Posterior vena cava (tissue), 2 donors: ENCODE measurements at regions not wholly inside any gene's neighbourhood (a gene's known extent, or its start where the extent isn't known, plus 50 kb on each side); places are given as distances from the start of the nearest gene placed in this dataset.

ENCODE experiments used
- DNase-seq: peaks from one replicate; pipeline ENCODE4 v3.0.0-alpha.2; 2020; ENCODE audit warnings: low spot score
- intact Hi-C, 2 donors: fragments of 100-400 bp; cut with DNase I; formaldehyde crosslinking; loops; one replicate each; pipeline versions ENCODE4 v1.14.1 to v1.14.2; 2022 to 2023
- donor health status: DM: yes; HTN: yes; CAD: no.
- donor health status: DM: yes; HTN: yes; CAD: no.

GRCh38 chr10:78481842-78482241 lies 448.2 kb downstream of the RPS24 start:
- intact Hi-C loops = no loop called here
- no peak for DNase-seq

GRCh38 chr10:78483641-78484040 lies 450.0 kb downstream of the RPS24 start:
- intact Hi-C loops = no loop called here
- no peak for DNase-seq

GRCh38 chr10:78489034-78489433 lies 455.4 kb downstream of the RPS24 start:
- DNase-seq = no peak
- intact Hi-C loops = no loop called here

- no peak for DNase-seq
- intact Hi-C loops = no loop called here
Observed at GRCh38 chr10:78491812-78492211, 458.1 kb downstream of the RPS24 start.

- intact Hi-C loops = no loop called here
- no peak for DNase-seq
Observed at GRCh38 chr10:78492424-78492823, 458.8 kb downstream of the RPS24 start.

- intact Hi-C loops = no loop called here
- no peak for DNase-seq
Observed at GRCh38 chr10:78494179-78494578, 460.5 kb downstream of the RPS24 start.

- no peak for DNase-seq
- intact Hi-C loops = no loop called here
Observed at GRCh38 chr10:78502210-78502936, 468.7 kb downstream of the RPS24 start.

- intact Hi-C loops = no loop called here
- DNase-seq = no peak
Observed at GRCh38 chr10:78504181-78504580, 470.5 kb downstream of the RPS24 start.

GRCh38 chr10:78505657-78506056 lies 472.0 kb downstream of the RPS24 start:
- no peak for DNase-seq
- intact Hi-C loops = no loop called here

- intact Hi-C loops = no loop called here
- DNase-seq = no peak
Observed at GRCh38 chr10:78506614-78507013, 473.0 kb downstream of the RPS24 start.

- DNase-seq = no peak
- intact Hi-C loops = no loop called here
Observed at GRCh38 chr10:78507510-78508160, 474.0 kb downstream of the RPS24 start.

- intact Hi-C loops = no loop called here
- no peak for DNase-seq
Observed at GRCh38 chr10:78508955-78509748, 475.5 kb downstream of the RPS24 start.

- DNase-seq = no peak
- intact Hi-C loops = no loop called here
Observed at GRCh38 chr10:78510566-78511323, 477.1 kb downstream of the RPS24 start.

GRCh38 chr10:78511324-78512204 lies 477.9 kb downstream of the RPS24 start:
- no peak for DNase-seq
- intact Hi-C loops = no loop called here

GRCh38 chr10:78512205-78512550 lies 478.5 kb downstream of the RPS24 start:
- no peak for DNase-seq
- intact Hi-C loops = no loop called here

GRCh38 chr10:78513330-78513729 lies 479.7 kb downstream of the RPS24 start:
- intact Hi-C loops = no loop called here
- no peak for DNase-seq

GRCh38 chr10:78513986-78514385 lies 480.3 kb downstream of the RPS24 start:
- no peak for DNase-seq
- intact Hi-C loops = no loop called here

- intact Hi-C loops = no loop called here
Observed at GRCh38 chr10:78514459-78514858, 480.8 kb downstream of the RPS24 start.

More at GRCh38 chr10:78514459-78514858, 480.8 kb downstream of the RPS24 start:
- no peak for DNase-seq
